MM.1S (cell line): ENCODE measurements at regions not wholly inside any gene's neighbourhood (a gene's known extent, or its start where the extent isn't known, plus 50 kb on each side); places are given as distances from the start of the nearest gene placed in this dataset.

ENCODE experiments used
- DNase-seq: peaks from one replicate; pipeline ENCODE4 v3.0.0-alpha.2; 2015
- H2AFZ ChIP-seq: fragments of 300-600 bp; sonication (generic); 2 replicates; pipeline ENCODE4 v1.6.0; 2016; ENCODE audit warnings: antibody characterized with exemption, low read length
- H3F3A ChIP-seq: fragments of 300-600 bp; sonication (generic); 2 replicates; pipeline ENCODE4 v1.6.1; 2016; ENCODE audit warnings: mild to moderate bottlenecking, antibody characterized with exemption, low read length, moderate library complexity, mixed read lengths; ENCODE audit not compliant: insufficient read depth
- H3K27ac ChIP-seq: fragments of 300-600 bp; sonication (generic); 2 replicates; pipeline ENCODE4 v1.5.1; 2016; ENCODE audit warnings: mild to moderate bottlenecking, low read length
- H3K27me3 ChIP-seq: fragments of 300-600 bp; sonication (generic); replicated peaks from 2 replicates; pipeline ENCODE4 v1.6.0; 2016; ENCODE audit warnings: low read length; ENCODE audit not compliant: insufficient read depth
- H3K36me3 ChIP-seq: fragments of 300-600 bp; sonication (generic); replicated peaks from 2 replicates; pipeline ENCODE4 v1.6.1; 2016; ENCODE audit warnings: mild to moderate bottlenecking, low read length, mixed read lengths; ENCODE audit not compliant: insufficient read depth
- H3K4me1 ChIP-seq: fragments of 300-600 bp; sonication (generic); 2 replicates; pipeline ENCODE4 v1.6.1; 2016; ENCODE audit warnings: low read length, mixed read lengths
- H3K4me2 ChIP-seq: fragments of 300-600 bp; sonication (generic); 2 replicates; pipeline ENCODE4 v1.6.0; 2016; ENCODE audit warnings: low read depth, low read length
- H3K4me3 ChIP-seq: fragments of 300-600 bp; sonication (generic); 2 replicates; pipeline ENCODE4 v1.5.1; 2016; ENCODE audit warnings: low read length, mixed read lengths
- H3K79me2 ChIP-seq: fragments of 300-600 bp; sonication (generic); 2 replicates; pipeline ENCODE4 v1.6.1; 2016; ENCODE audit warnings: mixed run types, low read length, mixed read lengths
- H3K9ac ChIP-seq: fragments of 300-600 bp; sonication (generic); 2 replicates; pipeline ENCODE4 v1.6.1; 2016; ENCODE audit warnings: low read length, mixed read lengths
- H3K9me2 ChIP-seq: fragments of 300-600 bp; sonication (generic); replicated peaks from 2 replicates; pipeline ENCODE4 v1.6.1; 2016; ENCODE audit warnings: mild to moderate bottlenecking, low read length, mixed read lengths; ENCODE audit not compliant: insufficient read depth
- H3K9me3 ChIP-seq: fragments of 300-600 bp; sonication (generic); replicated peaks from 2 replicates; pipeline ENCODE4 v1.6.1; 2016; ENCODE audit warnings: mild to moderate bottlenecking, low read length, mixed read lengths; ENCODE audit not compliant: insufficient read depth
- H4K20me1 ChIP-seq: fragments of 300-600 bp; sonication (generic); 2 replicates; pipeline ENCODE4 v1.6.1; 2016; ENCODE audit warnings: mild to moderate bottlenecking, low read length, moderate library complexity, mixed read lengths; ENCODE audit not compliant: insufficient read depth
- CTCF ChIP-seq: fragments of 300-600 bp; sonication (generic); IDR thresholded peaks from 2 replicates; pipeline ENCODE4 v1.5.1; 2016; ENCODE audit warnings: antibody characterized with exemption, low read length, mixed read lengths
- EZH2 ChIP-seq: fragments of 300-600 bp; sonication (generic); optimal IDR thresholded peaks from 2 replicates; pipeline ENCODE3; 2017; ENCODE audit warnings: low read depth, mild to moderate bottlenecking, antibody characterized with exemption, low read length, mixed read lengths
- EZH2phosphoT487 ChIP-seq: fragments of 300-600 bp; sonication (generic); IDR thresholded peaks from 2 replicates; pipeline ENCODE4 v1.6.1; 2018; ENCODE audit warnings: antibody characterized with exemption, low read length

GRCh38 chr20:56793916-56794315, 164.8 kb downstream of the TFAP2C start:
- no peaks in the 10 kb centered on the region for H3K36me3 ChIP-seq
- no peaks in the 10 kb centered on the region for H3K79me2 ChIP-seq
- no peaks in the 10 kb centered on the region for H3K9me2 ChIP-seq
- H3K4me2 ChIP-seq: no peak overlapping the region
- no peak for DNase-seq
- H3K4me1 ChIP-seq: no peaks in the 10 kb centered on the region
- no peak overlapping the region for H2AFZ ChIP-seq
- H3K27me3 ChIP-seq: no peaks in the 10 kb centered on the region
- no peaks in the 10 kb centered on the region for H3F3A ChIP-seq
- no peak overlapping the region for H3K4me3 ChIP-seq
- no peak overlapping the region for H3K9ac ChIP-seq
- no peaks in the 10 kb centered on the region for H3K9me3 ChIP-seq
- no peak overlapping the region for H3K27ac ChIP-seq
- H4K20me1 ChIP-seq: no peaks in the 10 kb centered on the region
- no peak for TF ChIP-seq EZH2phosphoT487
- no peak for TF ChIP-seq EZH2
- no peak for TF ChIP-seq CTCF

- Histone ChIP-seq H3K79me2 (no peaks in the 10 kb centered on the region), H3K36me3 (no peaks in the 10 kb centered on the region), H2AFZ (no peak overlapping the region), H3K27me3 (no peaks in the 10 kb centered on the region), H3K9ac (no peak overlapping the region), H3K4me2 (no peak overlapping the region), H3K4me1 (no peaks in the 10 kb centered on the region), H3K9me2 (no peaks in the 10 kb centered on the region), H3K9me3 (no peaks in the 10 kb centered on the region), H4K20me1 (no peaks in the 10 kb centered on the region), H3K27ac (no peak overlapping the region), H3K4me3 (no peak overlapping the region), H3F3A (no peaks in the 10 kb centered on the region)
- no peak for DNase-seq
- no peak for TF ChIP-seq EZH2phosphoT487
- no peak for TF ChIP-seq CTCF
- TF ChIP-seq EZH2: no peak
Observed at GRCh38 chr20:56795492-56795891, 166.4 kb downstream of the TFAP2C start.

GRCh38 chr20:56796345-56796744, 167.2 kb downstream of the TFAP2C start:
- Histone ChIP-seq H3K4me3 (no peak overlapping the region), H3K27ac (no peak overlapping the region), H3K79me2 (no peaks in the 10 kb centered on the region), H3K9ac (no peak overlapping the region), H3K27me3 (no peaks in the 10 kb centered on the region), H3K4me2 (no peak overlapping the region), H2AFZ (no peak overlapping the region), H4K20me1 (no peaks in the 10 kb centered on the region), H3K9me3 (no peaks in the 10 kb centered on the region), H3K36me3 (no peaks in the 10 kb centered on the region), H3K9me2 (no peaks in the 10 kb centered on the region), H3K4me1 (no peaks in the 10 kb centered on the region), H3F3A (no peaks in the 10 kb centered on the region)
- DNase-seq: no peak
- TF ChIP-seq EZH2 (no peak), EZH2phosphoT487 (no peak), CTCF (no peak)

GRCh38 chr20:56797023-56797422, 167.9 kb downstream of the TFAP2C start:
- no peaks in the 10 kb centered on the region for H3K9me2 ChIP-seq
- H3K9me3 ChIP-seq: no peaks in the 10 kb centered on the region
- DNase-seq: no peak
- H2AFZ ChIP-seq: no peak overlapping the region
- no peaks in the 10 kb centered on the region for H3K4me1 ChIP-seq
- H3K79me2 ChIP-seq: no peaks in the 10 kb centered on the region
- H3K4me2 ChIP-seq: no peak overlapping the region
- H3K9ac ChIP-seq: no peak overlapping the region
- no peaks in the 10 kb centered on the region for H4K20me1 ChIP-seq
- TF ChIP-seq EZH2phosphoT487: no peak
- TF ChIP-seq EZH2: no peak
- TF ChIP-seq CTCF: no peak
- H3K4me3 ChIP-seq: no peak overlapping the region
- H3K36me3 ChIP-seq: no peaks in the 10 kb centered on the region
- H3F3A ChIP-seq: no peaks in the 10 kb centered on the region
- H3K27ac ChIP-seq: no peak overlapping the region
- H3K27me3 ChIP-seq: peaks cover 3% of the 10 kb centered on the region; the same call in 1 of the 2 replicates
